Skeletal muscle tissue (tissue), 3 donors: ENCODE measurements at regions not wholly inside any gene's neighbourhood (a gene's known extent, or its start where the extent isn't known, plus 50 kb on each side); places are given as distances from the start of the nearest gene placed in this dataset.

Source experiments
- H3K27ac ChIP-seq: one replicate; pipeline ENCODE4 v1.7.0; 2013; ENCODE audit warnings: mild to moderate bottlenecking, low read depth, low read length, inconsistent platforms
- H3K27me3 ChIP-seq, 3 donors: one replicate each; pipeline ENCODE4 v1.7.0; 2013; ENCODE audit warnings: low read length in 3 of 3; ENCODE audit not compliant: control insufficient read depth in 3 of 3, insufficient read depth in 3 of 3
- H3K36me3 ChIP-seq, 3 donors: one replicate each; pipeline ENCODE4 v1.7.0; 2013; ENCODE audit warnings: low read length in 3 of 3; ENCODE audit not compliant: control insufficient read depth in 3 of 3, insufficient read depth in 3 of 3
- H3K4me1 ChIP-seq, 3 donors: one replicate each; pipeline ENCODE4 v1.7.0; 2013; ENCODE audit warnings: low read length in 3 of 3, mild to moderate bottlenecking in 3 of 3; ENCODE audit not compliant: control insufficient read depth in 3 of 3, insufficient read depth in 3 of 3
- H3K4me3 ChIP-seq, 3 donors: one replicate each; pipeline ENCODE4 v1.7.0; 2013; ENCODE audit warnings: low read length in 3 of 3
- H3K9ac ChIP-seq, 3 donors: one replicate each; pipeline ENCODE4 v1.7.0; 2013; ENCODE audit warnings: low read length in 3 of 3, mild to moderate bottlenecking in 3 of 3, moderate library complexity in 2 of 3, low read depth in 1 of 3
- H3K9me3 ChIP-seq, 3 donors: one replicate each; pipeline ENCODE4 v1.7.0; 2013; ENCODE audit warnings: low read length in 3 of 3; ENCODE audit not compliant: control insufficient read depth in 3 of 3
- donor health status: Osteomylitis.

DNA sequence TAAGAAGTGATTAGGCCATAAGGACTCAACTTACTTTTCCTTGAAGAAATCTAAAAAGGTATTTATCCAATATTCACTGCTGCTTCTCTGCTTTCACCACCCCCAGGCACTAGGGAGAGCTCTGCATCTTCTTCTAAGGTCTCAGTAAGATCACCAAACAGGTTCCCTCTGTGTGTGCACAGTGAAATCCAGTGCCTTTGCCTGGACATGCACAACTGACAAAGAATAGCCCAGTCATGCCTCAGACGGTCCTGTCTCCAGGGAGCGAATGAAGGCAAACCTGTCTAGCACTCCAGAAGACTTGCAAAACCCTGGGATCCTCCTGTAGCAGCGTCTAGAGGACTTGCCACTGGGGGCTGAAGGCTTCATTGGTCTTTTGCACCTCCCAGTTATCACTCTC lies 344.5 kb upstream of the LRATD1 start:
- Histone ChIP-seq H3K9ac (no peak overlapping the region), H3K9me3 (no peaks in the 10 kb centered on the region), H3K27me3 (no peaks in the 10 kb centered on the region), H3K4me3 (no peak overlapping the region), H3K27ac (no peak overlapping the region), H3K36me3 (no peaks in the 10 kb centered on the region), H3K4me1 (no peaks in the 10 kb centered on the region)

DNA sequence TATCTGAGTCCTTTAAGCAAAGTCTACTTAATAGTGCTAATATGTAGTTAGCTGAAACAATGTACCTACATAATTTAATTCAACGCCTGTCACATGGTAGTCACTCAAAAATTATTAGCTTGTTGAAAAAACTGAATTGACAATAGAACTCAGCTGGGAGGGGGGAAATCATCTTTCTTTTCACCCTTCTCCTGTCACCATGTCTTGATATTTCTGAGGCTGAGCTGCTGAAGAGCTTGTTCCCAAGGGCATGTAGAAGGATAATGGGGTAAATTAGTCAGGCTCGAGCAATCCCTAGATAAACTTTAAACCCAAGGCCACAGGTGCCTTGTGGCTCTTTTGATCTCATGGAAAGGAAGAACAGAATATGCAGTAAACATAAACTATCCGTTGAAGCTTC lies 339.6 kb upstream of the LRATD1 start:
- Histone ChIP-seq H3K36me3 (no peaks in the 10 kb centered on the region), H3K27ac (no peak overlapping the region), H3K4me3 (no peak overlapping the region), H3K4me1 (no peaks in the 10 kb centered on the region), H3K9ac (no peak overlapping the region), H3K9me3 (no peaks in the 10 kb centered on the region), H3K27me3 (no peaks in the 10 kb centered on the region)

DNA sequence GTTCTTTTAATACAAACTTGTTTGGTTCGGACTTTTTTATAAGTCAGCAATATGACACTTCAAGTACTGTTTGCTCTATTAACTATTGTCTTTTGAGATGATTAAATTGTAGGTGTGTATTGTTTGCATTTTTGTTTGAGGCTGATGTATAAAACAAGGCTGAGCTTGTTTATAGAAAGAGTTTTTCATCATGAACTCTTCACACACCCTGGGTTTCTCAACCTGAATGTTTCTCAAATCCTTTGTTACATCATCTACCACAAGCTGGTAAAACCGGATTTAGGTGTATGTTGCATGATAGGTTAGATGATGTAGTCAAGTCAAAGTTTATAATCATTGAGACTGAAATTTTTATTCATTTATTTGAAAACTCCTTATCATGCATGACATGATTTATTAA lies 335.2 kb upstream of the LRATD1 start:
- Histone ChIP-seq H3K9me3 (no peaks in the 10 kb centered on the region), H3K4me3 (no peak overlapping the region), H3K36me3 (no peaks in the 10 kb centered on the region), H3K9ac (no peak overlapping the region), H3K27ac (no peak overlapping the region), H3K4me1 (no peaks in the 10 kb centered on the region), H3K27me3 (no peaks in the 10 kb centered on the region)

DNA sequence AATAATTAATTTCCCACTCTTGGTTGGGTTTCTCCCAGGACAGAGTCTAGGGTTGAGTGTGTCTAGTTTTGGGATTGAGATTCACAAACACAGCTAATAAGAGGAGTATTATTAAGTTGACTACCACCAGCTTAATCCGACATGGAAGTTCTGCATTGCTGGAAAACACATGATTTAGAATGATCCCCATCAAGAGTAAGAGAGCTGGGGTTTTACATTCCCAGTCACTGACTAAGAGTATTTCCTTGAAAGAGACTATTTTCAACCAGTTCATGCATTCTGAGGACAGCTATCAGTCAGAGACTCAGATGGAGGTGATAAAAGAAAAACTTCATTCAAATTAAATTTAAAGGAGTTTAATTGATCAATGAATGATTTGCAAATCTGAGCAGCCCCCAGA lies 334.6 kb upstream of the LRATD1 start:
- Histone ChIP-seq H3K4me3 (no peak overlapping the region), H3K9me3 (no peaks in the 10 kb centered on the region), H3K9ac (no peak overlapping the region), H3K36me3 (no peaks in the 10 kb centered on the region), H3K27me3 (no peaks in the 10 kb centered on the region), H3K4me1 (no peaks in the 10 kb centered on the region), H3K27ac (no peak overlapping the region)

DNA sequence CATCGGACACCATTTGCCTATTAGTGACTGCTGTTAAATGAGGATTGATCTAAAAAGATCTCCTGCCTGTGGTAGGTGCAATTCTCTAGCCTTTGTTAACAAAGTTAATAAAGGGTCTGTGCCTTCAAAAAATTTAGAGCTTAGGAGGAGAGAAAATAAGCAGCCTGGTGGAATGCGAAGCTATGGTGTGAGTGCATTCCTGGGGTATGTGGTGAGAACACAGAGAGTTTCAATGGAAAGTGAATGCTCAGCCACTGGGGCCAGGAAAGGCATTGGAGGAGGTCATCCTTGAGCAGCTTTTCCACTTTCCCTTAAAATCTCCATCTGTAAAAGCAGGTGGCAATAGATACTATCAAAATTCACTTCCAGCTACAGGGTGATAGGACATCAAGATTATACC lies 331.2 kb upstream of the LRATD1 start:
- H3K9ac ChIP-seq = no peak overlapping the region
- no peaks in the 10 kb centered on the region for H3K9me3 ChIP-seq
- H3K27me3 ChIP-seq = no peaks in the 10 kb centered on the region
- H3K4me1 ChIP-seq = no peaks in the 10 kb centered on the region
- no peak overlapping the region for H3K4me3 ChIP-seq
- H3K27ac ChIP-seq = no peak overlapping the region
- no peaks in the 10 kb centered on the region for H3K36me3 ChIP-seq

DNA sequence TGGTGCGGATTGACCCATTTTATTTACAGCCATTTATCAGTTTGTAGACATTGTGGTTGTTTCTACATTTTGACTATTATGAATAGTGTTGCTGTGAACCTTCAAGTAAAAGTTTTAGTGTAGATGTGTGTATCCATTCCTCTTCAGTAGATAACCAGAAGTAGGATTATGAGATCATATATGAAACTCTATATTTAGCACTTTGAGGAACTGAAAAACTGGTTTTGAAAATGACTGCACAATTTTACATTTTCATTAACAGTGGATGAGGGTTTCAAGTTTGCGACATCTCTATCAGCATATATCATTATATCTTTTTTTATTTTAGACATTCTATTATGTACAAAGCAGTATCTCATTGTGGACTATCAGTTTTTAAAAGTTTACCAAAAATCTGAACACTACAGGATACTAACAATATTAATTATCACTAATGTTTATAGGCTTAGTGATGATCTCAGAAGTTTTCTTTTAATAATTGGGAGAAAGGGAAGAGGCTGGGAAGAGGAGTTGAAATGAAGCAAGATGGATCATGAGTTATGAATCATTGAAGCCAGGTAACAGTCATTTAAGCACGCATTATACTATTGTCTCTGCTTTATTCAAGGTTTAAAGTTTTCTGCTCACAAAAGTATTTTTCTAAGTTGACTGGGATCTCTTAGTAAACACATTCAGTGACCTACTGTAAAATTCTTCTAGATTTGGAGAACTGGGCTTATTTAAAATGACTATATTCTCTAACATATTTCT lies 329.0 kb upstream of the LRATD1 start:
- Histone ChIP-seq H3K27ac (no peak overlapping the region), H3K9ac (no peak overlapping the region), H3K36me3 (no peaks in the 10 kb centered on the region), H3K27me3 (no peaks in the 10 kb centered on the region), H3K4me3 (no peak overlapping the region), H3K9me3 (no peaks in the 10 kb centered on the region), H3K4me1 (no peaks in the 10 kb centered on the region)

DNA sequence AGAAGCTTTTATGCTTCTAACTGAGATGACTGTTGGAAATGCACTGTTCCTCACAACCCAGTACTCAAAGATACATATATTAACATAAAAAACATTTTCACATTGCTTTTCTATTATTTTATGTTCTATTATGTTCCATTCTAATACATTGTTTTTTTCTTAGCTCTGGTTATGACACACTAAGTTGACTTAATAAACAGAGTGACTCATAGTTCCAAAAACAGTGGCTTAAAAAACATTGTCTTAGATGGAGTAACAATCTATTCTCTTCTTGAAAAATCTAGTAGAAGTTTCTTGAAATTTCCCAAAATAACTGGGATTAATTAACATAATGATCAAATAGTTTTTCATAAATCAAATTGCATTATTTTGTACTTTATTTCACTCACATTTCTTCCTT lies 328.2 kb upstream of the LRATD1 start:
- no peaks in the 10 kb centered on the region for H3K4me1 ChIP-seq
- no peak overlapping the region for H3K27ac ChIP-seq
- H3K9me3 ChIP-seq = no peaks in the 10 kb centered on the region
- no peak overlapping the region for H3K4me3 ChIP-seq
- no peak overlapping the region for H3K9ac ChIP-seq
- H3K27me3 ChIP-seq = no peaks in the 10 kb centered on the region
- H3K36me3 ChIP-seq = no peaks in the 10 kb centered on the region

DNA sequence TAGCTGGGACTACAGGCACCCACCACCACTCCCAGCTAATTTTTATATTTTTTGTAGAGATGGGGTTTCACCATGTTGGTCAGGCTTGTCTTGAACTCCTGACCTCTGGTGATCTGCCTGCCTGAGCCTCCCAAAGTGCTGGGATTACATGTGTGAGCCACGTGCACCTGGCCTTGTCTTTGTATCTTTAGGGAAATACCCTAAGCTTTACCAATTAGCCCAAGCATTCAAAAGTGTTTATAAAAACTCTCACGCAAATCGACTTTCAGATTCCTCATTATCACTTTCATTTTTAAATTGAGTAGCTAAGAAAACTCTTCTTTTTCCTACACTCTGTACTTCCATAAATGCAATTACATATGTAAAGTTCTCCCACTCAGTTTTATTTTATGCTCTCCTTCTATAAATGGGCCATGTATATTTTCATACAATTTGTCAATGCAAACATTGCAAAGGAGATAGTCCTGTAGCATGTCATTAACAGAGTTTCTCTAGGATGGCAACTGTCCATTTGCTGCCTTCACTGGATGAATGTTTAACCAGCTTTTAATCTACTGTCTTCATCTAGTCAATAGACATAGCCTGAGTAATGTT lies 326.2 kb upstream of the LRATD1 start:
- no peak overlapping the region for H3K27ac ChIP-seq
- H3K9ac ChIP-seq = no peak overlapping the region
- H3K9me3 ChIP-seq = no peaks in the 10 kb centered on the region
- no peak overlapping the region for H3K4me3 ChIP-seq
- no peaks in the 10 kb centered on the region for H3K36me3 ChIP-seq
- H3K27me3 ChIP-seq = no peaks in the 10 kb centered on the region
- no peaks in the 10 kb centered on the region for H3K4me1 ChIP-seq

DNA sequence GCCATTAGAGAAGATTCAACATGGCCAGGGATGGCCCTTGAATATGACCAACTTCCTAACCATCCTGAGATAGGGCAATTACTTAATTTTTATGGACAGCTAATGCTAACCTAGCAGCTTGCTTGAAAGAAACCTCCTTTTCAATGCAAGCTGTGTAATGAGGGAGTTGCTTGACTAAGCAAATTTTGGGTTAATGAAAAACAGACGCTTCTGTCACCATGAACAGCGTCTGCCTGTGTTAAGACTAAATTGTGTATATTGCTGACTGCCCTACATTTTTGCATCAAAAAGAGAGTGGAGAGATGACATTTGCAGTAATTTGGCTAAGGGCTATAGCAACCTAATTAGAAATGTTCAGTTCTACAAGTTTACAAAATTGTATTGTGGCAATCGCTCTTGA lies 319.2 kb upstream of the LRATD1 start:
- H3K9ac ChIP-seq = no peak overlapping the region
- no peaks in the 10 kb centered on the region for H3K9me3 ChIP-seq
- H3K36me3 ChIP-seq = no peaks in the 10 kb centered on the region
- H3K27me3 ChIP-seq = no peaks in the 10 kb centered on the region
- H3K4me3 ChIP-seq = no peak overlapping the region
- H3K4me1 ChIP-seq = no peaks in the 10 kb centered on the region
- no peak overlapping the region for H3K27ac ChIP-seq

DNA sequence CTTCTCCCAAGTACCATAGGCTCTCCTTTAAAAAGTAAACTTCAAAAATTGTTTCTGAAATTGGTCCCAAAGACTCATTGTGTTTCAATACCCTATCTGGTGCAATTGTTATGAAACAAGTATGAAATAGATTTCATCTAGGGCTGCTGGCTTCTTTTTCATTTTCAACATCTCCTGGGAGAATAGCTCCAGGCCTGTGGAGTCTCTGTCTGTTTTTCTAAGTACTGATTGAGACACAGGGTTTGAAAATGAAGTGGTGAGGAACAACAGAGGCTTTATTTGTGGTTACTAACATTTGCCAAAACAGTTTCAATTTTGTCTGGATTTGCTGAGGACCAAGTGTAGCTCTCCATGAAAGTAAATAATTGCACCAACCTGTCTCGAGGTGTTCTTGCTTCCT lies 315.9 kb upstream of the LRATD1 start:
- H3K36me3 ChIP-seq = no peaks in the 10 kb centered on the region
- H3K9ac ChIP-seq = no peak overlapping the region
- H3K9me3 ChIP-seq = no peaks in the 10 kb centered on the region
- H3K4me3 ChIP-seq = no peak overlapping the region
- no peaks in the 10 kb centered on the region for H3K4me1 ChIP-seq
- H3K27ac ChIP-seq = no peak overlapping the region
- no peaks in the 10 kb centered on the region for H3K27me3 ChIP-seq
